HG03066 (cell line): ENCODE measurements at regions not wholly inside any gene's neighbourhood (a gene's known extent, or its start where the extent isn't known, plus 50 kb on each side); places are given as distances from the start of the nearest gene placed in this dataset.
"Not testable (repeated sequence)": the region's sequence is repeated elsewhere in the genome, so short reads cannot be mapped to it uniquely, and the experiment has no call there.

Experiments used
- ATAC-seq: cut with Tn5 transposase; IDR thresholded peaks from one replicate; pipeline ENCODE4 v1.9.1; 2021; ENCODE audit warnings: low read depth; ENCODE audit not compliant: unreplicated experiment

DNA sequence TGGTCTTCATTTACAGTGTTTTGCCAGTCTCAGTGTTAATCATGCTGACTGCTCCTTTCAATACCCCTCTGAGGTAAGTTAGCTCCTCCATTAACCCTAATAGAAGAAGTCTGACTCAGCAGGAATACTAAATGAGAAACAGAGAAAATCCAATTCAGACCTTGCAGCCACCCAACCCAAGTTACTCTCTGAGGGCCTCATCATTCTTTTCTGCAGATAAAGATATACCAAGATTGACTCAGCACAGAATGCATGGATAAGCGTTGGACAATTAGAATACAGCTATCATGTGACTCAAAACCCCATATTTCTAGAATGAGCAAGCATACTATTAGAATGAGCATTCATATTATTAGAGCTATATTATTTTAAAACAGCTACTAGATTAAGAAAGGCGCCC is 389.1 kb upstream of the SGO1 start:
- ATAC-seq = no peak

DNA sequence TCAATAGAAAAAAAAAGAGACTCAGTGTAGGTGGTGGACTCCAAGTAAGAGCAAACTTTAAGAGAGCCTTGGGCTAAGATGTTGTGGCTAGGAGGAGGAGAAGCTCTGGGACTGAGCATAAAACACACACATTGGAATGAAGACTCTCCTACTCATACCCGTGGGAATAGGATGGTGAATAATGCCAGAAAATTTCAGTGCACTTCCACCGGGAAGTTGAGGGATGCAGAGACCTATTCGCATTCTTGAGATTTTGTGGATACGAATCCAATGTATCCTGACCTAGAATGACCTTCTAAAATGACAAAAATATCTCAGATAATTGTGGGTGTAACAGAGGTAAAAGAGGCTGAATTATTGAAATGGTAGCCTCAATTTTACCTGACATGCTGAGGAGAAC is 388.7 kb upstream of the SGO1 start:
- ATAC-seq = no peak

DNA sequence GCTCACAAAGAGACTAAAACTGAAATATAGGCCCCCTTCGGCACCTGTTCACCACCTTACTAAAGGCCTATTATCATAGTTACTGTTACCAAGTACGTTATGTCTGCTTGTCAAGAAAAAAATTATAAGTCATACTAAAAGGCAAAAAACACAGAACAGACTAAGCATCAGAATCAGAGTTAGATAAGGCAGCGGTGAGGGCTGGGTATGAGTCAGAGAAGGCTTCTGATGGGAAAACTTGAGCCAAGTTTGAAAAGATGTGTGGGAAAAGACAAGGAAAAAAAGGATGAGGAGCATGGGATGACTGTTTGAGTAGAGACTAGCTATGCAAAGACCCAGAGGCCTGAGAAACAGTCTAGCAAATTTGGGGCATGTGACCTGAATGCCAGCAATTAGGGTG is 387.2 kb upstream of the SGO1 start:
- no peak for ATAC-seq

DNA sequence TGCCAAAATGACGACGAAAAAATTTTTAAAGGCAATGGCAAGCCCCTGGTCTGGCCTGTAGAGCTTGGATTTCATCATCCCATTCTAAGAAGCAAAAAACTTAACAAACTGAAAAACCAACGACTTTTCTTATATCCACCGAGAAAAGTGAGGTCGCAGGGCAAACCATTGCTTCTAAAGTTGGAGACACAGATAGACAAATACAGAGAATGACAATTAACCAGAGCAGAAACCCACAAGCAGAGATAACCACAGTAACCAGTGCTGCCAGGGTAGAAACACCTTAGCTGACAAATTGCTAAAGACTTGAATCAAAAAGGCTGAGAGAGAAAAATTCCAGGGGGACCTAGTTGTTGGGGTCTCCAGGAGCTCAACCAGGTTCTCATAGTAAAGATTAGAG is 386.5 kb upstream of the SGO1 start:
- no peak for ATAC-seq

DNA sequence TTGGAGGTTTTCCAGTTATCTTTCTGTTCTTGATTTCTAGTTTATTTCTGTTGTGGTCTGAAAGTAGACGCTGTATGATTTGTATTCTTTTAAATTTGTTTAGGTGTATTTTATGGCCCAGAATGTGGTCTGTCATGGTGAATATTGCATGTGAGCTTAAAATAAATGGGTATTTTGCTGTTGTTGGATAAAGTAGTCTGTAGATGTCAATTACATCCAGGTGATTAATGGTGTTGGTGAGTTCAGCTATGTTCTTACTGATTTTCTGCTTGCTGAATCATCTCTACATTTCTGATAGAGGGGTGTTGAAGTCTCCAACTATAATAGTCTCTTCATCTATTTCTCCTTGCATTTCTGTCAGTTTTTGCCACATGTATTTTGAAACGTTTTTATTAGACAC is 383.3 kb upstream of the SGO1 start:
- no peak for ATAC-seq

DNA sequence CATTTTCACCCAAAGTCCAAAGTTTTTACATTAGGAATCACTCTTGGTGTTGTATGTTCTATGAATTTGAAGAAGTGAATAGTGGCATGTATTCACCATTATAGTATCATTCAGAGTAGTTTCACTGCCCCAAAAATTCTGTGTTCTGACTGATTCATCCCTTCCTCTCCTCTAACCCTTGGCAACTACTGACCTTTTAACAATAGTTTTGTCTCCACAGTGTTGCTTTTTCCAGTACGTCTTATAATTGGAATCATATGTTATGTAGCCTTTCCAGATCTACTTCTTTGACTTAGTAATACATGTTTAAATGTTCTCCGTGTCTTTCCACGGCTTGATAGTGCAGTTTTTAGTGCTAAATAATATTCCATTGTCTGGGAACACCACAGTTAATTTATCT is 379.0 kb upstream of the SGO1 start:
- no peak for ATAC-seq

DNA sequence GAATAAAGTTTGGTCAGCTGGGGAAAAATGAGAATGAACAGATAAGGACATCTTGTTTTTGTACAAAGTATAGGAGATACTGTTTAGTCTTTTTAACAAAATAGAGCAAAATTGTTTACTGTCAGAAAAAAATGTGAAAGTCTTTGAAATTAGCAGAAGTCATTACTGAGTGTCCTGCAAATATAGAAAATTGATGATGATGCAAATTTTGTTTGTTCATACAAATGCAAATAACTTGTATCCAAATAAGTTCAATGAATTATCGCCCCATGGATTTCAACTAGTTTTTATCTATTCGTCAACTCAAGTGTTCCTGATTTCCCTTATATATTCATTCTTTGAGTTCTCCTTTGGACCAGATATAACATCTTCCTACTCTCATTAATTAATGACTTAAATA is 378.0 kb upstream of the SGO1 start:
- no peak for ATAC-seq

DNA sequence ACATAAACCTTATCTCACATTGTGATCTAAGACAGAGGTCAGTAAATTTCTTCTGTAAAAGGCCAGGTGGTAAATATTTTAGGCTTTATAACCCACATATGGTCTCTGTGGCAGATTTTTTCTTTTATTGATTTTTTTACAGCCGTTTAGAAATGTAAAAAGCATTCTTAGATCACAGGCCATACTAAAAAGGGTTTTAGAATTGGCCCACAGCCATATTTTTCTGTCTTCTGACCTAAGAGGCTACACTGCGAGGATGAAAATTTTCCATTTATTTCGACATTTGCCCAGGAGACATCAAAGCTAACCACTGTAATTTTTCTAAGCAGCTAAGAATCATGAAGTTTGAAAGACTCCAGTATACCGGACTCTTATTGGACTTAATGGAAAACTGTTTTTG is 377.2 kb upstream of the SGO1 start:
- no peak for ATAC-seq

DNA sequence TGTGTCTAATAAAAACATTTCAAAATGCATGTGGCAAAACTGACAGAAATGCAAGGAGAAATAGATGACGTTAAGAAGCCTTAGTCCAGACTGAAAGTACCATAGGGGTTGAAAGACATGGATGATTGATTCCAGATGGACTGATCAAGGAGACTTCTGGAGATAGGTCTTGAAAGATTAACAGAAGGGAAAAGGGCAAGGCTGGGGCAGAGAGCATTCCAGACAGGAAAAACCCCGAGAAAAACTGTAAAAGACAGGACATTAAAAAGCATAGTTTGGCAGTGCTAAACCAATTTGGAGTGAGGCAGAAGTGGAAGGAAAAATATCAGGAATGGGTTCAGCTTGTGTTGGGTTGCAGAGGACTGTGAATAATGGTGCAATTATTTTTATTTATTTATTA is 375.2 kb upstream of the SGO1 start:
- ATAC-seq = no peak

DNA sequence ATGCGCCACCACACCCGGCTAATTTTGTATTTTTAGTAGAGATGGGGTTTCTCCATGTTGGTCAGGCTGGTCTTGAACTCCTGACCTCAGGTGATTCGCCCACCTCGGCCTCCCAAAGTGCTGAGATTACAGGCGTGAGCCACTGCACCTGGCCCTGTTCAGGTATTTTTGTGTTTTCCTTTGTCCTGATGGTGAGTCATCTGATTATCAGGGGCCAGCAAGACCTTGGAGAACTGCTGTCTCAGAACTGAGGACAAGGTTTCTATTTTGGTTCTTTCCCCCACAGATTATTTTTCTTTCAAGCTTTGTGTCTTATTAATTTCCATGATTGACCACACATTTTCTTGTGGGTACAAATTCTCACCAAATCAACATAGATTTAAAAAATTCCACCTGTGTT is 374.4 kb upstream of the SGO1 start:
- ATAC-seq = not testable (repeated sequence)

DNA sequence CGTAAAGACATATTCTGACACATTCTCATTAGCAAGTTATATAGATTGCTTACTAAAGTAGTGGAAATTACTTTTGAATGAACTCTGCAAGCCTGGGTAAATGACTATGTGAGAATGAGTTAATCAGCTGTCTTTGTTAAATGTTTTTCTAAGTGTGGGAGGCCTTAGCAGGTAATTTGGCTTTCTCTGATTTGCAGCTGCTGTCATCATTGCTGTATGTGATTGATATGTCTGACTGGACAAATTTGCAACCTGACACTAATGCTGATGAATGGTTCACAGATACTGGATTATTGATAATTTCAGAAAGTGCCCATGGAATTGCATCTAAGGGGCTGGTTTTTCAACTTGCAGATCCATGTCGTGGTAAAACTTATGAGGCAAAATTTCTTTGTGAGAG is 372.2 kb upstream of the SGO1 start:
- ATAC-seq = no peak

DNA sequence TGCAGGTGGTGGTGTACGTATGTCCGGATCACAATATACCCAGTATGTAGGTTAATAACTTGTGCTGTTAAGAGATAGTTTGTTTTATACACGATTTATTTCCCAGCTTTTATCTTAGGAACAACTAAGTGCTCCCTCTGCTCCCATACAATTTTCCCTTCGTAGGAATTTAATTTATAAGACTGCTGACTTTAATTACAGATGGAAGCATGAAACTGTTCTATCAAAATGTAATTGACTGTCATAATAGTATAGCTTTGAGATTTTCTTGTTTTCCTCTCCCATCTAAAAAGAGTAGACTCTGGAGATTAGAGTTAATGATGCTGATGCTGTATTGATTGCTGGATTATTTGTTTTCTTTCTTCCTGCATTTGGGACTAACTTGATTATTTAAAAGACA is 370.7 kb upstream of the SGO1 start:
- no peak for ATAC-seq

DNA sequence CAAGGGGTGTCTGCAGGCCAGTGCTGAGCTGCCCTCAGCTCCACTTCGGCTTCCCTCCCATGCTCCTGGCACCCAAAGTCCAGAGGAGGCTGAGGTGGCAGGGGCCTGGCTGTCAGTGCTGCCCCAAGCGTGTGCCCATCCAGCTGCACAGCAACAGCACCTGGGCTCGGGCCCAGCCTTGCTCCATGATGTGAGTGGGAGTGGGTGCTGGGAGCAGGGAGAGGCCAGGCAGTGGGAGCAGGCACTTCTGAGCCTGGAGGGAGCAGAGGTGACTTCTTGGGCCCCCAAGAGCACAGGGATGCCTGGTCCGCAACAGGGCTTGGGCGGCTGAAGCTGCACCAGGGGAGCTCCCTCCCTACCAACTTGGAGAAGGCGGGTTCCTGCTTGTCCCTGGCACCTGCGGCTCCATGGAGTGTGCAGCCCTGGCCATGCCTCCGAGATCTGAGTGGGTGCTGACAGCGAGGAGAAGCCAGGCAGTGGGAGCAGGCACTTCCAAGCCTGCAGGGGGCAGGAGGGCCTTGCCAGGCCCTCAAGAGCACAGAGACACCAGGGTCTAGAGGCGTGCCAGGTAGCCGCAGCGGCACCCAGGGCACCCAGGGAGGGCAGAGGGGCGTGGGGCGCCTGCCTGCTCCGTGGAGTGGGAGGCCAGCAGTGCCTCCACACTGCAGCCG is 366.7 kb upstream of the SGO1 start:
- ATAC-seq = no peak

DNA sequence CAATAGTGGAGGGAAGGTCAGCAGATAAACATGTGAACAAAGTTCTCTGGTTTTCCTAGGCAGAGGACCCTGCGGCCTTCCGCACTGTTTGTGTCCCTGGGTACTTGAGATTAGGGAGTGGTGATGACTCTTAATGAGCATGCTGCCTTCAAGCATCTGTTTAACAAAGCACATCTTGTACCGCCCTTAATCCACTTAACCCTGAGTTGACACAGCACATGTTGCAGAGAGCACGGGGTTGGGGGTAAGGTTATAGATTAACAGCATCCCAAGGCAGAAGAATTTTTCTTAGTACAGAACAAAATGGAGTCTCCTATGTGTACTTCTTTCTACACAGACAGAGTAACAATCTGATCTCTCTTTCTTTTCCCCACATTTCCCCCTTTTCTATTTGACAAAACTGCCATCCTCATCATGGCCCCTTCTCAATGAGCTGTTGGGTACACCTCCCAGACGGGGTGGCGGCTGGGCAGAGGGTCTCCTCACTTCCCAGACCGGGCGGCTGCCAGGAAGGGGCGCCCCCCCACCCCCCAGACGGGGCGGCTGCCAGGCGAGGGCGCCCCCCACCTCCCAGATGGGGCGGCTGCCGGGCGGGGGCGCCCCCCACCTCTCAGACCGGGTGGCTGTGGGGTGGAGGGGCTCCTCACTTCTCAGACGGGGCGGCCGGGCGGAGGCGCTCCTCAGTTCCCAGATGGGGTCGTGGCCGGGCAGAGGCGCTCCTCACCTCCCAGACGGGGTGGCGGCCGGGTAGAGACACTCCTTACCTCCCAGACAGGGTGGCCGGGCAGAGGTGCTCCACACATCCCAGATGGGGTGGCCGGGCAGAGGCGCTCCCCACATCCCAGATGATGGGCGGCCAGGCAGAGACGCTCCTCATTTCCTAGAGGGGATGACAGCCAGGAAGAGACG is 361.6 kb upstream of the SGO1 start:
- not testable (repeated sequence) for ATAC-seq

DNA sequence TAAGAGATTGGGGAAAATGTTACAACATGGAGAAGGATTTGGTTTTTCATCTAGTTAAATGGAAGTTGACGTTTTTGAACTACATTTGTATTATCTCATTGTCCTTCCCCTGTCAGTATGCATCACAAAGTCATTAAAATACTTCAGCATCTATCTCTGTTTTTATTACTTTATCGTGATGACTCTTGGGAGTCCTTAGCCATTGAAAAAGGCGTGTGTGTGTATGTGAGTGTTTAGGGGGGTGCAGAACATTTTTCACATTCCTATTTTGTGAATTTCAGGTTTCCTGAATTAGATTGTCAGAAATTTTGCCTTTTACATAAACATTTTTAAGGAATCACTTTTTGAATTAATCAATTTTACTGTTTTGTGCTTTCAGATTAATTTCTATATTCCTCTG is 360.6 kb upstream of the SGO1 start:
- ATAC-seq = no peak

DNA sequence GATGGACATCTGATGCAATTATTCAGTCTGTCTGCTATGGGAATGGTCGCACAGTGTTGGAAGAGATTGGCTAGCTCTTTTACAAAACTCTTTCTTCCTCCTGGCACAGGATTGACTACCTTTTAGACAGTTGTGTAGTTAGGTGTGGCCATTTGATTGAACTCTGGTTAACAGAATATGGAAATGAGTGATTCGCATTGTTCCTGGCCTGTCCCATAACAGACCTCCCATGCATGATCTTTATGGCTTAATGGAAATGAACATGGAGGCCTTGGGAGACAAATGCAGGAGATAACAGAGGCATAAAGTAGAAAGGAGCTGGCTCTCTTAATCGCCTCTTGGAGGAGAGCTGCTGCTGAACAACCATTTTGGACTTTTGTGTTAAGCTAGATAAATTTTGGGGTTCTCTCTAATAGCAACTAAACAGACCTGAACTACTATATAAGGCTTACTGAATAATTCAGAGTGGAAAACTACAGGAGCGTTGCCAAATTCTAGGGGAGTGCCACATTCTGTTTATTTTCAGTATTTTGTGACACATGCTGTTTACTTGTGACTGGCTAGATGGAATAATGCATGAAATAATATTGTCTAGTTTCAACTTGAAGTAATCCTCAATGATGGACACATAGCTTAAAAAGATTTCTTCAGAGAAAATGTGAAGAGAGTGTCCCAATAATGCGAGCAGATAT is 357.7 kb upstream of the SGO1 start:
- no peak for ATAC-seq

DNA sequence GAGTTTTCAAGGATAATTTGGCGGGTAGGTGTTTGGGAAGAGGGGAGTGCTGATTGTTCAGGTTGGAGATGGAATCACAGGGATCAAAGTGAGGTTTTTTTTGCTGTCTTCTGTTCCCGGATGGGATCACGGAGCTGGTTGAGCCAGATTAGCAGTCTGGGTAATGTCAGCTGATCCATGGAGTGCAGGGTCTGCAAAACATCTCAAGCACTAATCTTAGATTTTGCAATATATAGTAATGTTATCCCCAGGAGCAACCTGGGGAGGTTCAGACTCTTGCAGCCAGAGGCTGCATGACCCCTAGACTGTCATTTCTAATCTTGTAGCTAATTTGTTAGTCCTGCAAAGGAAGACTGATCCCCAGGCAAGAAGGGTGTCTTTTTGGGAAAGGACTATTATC is 354.1 kb upstream of the SGO1 start:
- ATAC-seq = no peak

DNA sequence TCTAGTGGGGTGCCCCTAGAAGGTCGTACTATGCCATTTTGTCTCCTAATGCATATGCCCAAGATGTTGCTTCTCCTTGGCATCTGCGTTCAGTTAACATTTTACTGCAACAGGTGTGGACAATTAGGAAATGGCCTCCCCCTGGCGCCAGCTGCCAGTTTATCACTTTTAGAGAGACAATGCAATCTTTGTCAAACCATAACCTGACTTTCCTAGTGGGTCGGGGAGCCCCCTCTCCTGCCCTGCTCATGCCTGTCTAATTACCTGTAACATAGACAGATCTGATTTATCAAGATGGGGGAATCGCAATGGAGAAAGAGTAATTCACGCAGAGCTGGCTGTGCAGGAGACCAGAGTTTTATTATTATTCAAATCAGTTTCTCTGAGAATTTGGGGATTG is 353.7 kb upstream of the SGO1 start:
- no peak for ATAC-seq

DNA sequence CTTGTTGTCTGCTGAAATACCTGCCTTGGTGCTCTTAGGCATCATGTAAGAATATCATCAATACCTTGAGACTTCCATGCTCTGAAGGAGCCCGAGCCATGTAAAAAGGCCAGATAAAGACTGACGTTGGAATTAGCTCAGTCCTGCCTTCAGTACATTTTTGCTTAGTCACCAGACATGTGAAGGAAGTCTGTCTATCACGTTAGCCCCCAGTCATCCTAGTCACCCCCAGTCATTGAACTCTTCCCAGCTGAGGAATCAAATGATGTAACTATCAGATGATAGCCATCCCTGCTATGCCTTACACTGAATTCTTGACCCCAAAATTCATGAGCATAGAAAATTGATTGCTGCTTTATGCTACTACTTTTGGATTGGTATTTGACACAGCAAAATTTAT is 351.2 kb upstream of the SGO1 start:
- ATAC-seq = no peak

DNA sequence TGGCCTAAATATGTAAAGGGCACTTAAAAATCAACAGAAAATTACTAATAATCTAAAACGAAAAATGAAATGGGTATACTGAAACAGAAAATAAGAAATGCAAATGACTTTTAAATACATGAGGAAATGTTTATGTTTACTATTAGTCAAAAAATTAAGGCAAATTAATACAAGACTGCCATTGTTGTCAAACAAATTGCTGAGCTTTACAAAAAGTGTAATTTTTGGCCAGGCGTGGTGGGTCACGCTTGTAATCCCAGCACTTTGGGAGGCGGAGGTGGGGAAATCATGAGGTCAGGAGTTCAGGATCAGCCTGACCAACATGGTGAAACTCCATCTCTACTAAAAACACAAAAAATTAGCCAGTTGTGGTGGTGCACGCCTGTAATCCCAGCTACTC is 343.9 kb upstream of the SGO1 start:
- no peak for ATAC-seq

DNA sequence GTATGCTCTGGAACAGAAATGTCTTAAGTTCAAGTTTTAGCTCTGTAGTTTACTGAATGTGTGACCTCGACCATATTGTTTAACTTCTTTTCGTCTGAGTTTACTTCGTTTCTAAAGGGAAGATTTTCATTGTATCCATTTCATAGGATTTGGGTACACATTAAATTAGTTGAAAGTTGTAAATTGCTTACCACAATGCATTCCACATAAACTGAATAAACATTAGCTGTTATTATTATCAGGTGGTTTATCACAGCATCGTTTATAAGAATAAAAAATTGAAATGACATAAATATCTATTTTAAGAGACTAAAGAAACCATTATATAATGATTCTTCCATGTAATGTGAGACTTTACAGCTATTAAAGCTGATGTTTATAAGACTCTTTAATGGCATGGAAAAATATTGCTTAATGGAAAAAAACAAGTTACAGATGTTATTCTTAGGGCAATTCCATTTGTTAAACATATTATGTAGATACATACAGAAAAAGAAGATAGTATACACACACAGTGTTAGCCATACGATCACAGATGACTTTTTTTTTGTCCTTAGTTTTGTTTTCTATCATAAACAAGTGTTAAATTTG is 342.3 kb upstream of the SGO1 start:
- no peak for ATAC-seq
